ENCODE measurements at regions not wholly inside any gene's neighbourhood (a gene's known extent, or its start where the extent isn't known, plus 50 kb on each side); places are given as distances from the start of the nearest gene placed in this dataset.

DNA sequence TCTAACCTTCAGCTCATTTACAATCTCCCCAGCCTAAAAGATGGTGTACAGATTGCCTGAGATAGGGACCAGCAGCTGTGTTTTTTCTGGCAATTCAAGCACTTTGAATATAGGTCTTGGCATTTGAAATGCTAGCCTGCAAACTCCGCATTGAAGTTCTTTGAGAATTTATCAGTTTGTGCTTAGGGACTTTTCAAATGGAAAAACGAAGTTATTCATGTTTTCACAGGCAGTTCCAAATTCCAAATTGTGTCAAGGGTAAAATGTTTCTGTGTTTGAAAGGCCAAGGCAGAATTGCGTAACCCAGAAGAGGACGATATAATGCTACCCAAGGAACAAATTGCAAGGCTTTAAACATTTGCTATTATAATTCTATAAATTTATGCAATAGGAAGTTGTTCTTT lies 168.9 kb upstream of the RASSF8 start:
- TF ChIP-seq, protein P1, sequence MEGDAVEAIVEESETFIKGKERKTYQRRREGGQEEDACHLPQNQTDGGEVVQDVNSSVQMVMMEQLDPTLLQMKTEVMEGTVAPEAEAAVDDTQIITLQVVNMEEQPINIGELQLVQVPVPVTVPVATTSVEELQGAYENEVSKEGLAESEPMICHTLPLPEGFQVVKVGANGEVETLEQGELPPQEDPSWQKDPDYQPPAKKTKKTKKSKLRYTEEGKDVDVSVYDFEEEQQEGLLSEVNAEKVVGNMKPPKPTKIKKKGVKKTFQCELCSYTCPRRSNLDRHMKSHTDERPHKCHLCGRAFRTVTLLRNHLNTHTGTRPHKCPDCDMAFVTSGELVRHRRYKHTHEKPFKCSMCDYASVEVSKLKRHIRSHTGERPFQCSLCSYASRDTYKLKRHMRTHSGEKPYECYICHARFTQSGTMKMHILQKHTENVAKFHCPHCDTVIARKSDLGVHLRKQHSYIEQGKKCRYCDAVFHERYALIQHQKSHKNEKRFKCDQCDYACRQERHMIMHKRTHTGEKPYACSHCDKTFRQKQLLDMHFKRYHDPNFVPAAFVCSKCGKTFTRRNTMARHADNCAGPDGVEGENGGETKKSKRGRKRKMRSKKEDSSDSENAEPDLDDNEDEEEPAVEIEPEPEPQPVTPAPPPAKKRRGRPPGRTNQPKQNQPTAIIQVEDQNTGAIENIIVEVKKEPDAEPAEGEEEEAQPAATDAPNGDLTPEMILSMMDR (IDR thresholded peaks at IDR 0.05), result no peak
- TF ChIP-seq POLR2A (IDR thresholded peaks at IDR 0.05), result no peak
